H1 (cell line): ENCODE measurements at regions not wholly inside any gene's neighbourhood (a gene's known extent, or its start where the extent isn't known, plus 50 kb on each side); places are given as distances from the start of the nearest gene placed in this dataset.

Experiments
- CTCF ChIA-PET: fragments of 300-600 bp; sonication (Branson Sonifier 250); formaldehyde crosslinking; loops from one replicate; lab custom pipeline; 2021; ENCODE audit not compliant: partially characterized antibody; lab: Charles Lee
- POLR2A ChIA-PET: fragments of 300-600 bp; sonication (Branson Sonifier 250); formaldehyde crosslinking; loops from one replicate; lab custom pipeline; 2021; ENCODE audit warnings: inconsistent platforms; ENCODE audit not compliant: partially characterized antibody; lab: Charles Lee
- DNase-seq, 2 experiments: peaks; one replicate each; pipeline versions ENCODE4 v3.0.0 to v3.0.0-alpha.2; 2010 to 2022; ENCODE audit warnings: low spot score in 2 of 2, low read depth in 1 of 2, mixed read lengths in 1 of 2
- FAIRE-seq: peaks from 2 replicates; lab custom pipeline; 2011; peaks lifted over from hg19 to GRCh38; lab: Jason Lieb, UNC
- H2AFZ ChIP-seq: 2 replicates; pipeline ENCODE4 v1.8.1; 2012; ENCODE audit warnings: low read length, inconsistent platforms
- H2AK5ac ChIP-seq: 2 replicates; pipeline ENCODE4 v1.6.1; 2013; ENCODE audit warnings: low read depth, low read length
- H2BK120ac ChIP-seq: replicated peaks from 2 replicates; pipeline ENCODE3; 2013; ENCODE audit warnings: low read depth, low read length, inconsistent platforms
- H2BK12ac ChIP-seq: 2 replicates; pipeline ENCODE4 v1.6.1; 2013; ENCODE audit warnings: low read depth, low read length
- H2BK15ac ChIP-seq: 2 replicates; pipeline ENCODE4 v1.6.1; 2013; ENCODE audit warnings: low read length
- H2BK20ac ChIP-seq: 2 replicates; pipeline ENCODE4 v1.6.1; 2013; ENCODE audit warnings: low read length
- H2BK5ac ChIP-seq: 2 replicates; pipeline ENCODE4 v1.6.1; 2013; ENCODE audit warnings: low read depth, low read length
- H3K14ac ChIP-seq: 2 replicates; pipeline ENCODE4 v1.6.1; 2013; ENCODE audit warnings: inconsistent platforms; ENCODE audit not compliant: insufficient read length
- H3K18ac ChIP-seq: 2 replicates; pipeline ENCODE4 v1.6.1; 2013; ENCODE audit warnings: low read length; ENCODE audit errors: extremely low read depth
- H3K23ac ChIP-seq: 2 replicates; pipeline ENCODE4 v1.6.1; 2013; ENCODE audit warnings: inconsistent platforms; ENCODE audit not compliant: insufficient read length
- H3K23me2 ChIP-seq: 2 replicates; pipeline ENCODE4 v1.6.1; 2013; ENCODE audit warnings: low read depth, low read length
- H3K27ac ChIP-seq: 2 replicates; pipeline ENCODE4 v1.6.1; 2011; ENCODE audit warnings: low read depth, low read length, inconsistent platforms
- H3K27me3 ChIP-seq, 4 experiments: replicated peaks in 1 of 4; 1 replicate in 1 of 4; 2 replicates in 3 of 4; pipeline versions ENCODE4 v1.6.1 to v1.8.1; 2011 to 2013; ENCODE audit warnings: low read length in 3 of 4, mild to moderate bottlenecking in 3 of 4, inconsistent platforms in 2 of 4, mixed read lengths in 2 of 4, moderate library complexity in 1 of 4; ENCODE audit not compliant: control insufficient read depth in 3 of 4, insufficient read depth in 3 of 4; ENCODE audit errors: extremely low read depth in 1 of 4
- H3K36me3 ChIP-seq, 4 experiments: 2 replicates each; pipeline versions ENCODE4 v1.6.1 to v1.8.1; 2011 to 2013; ENCODE audit warnings: mild to moderate bottlenecking in 4 of 4, low read length in 3 of 4, moderate library complexity in 2 of 4, control low read depth in 1 of 4, inconsistent platforms in 1 of 4; ENCODE audit not compliant: insufficient read depth in 4 of 4, control insufficient read depth in 2 of 4
- H3K4ac ChIP-seq: replicated peaks from 2 replicates; pipeline ENCODE3; 2013; ENCODE audit warnings: low read length, low read depth, mixed read lengths, inconsistent platforms; ENCODE audit not compliant: insufficient read length
- H3K4me1 ChIP-seq, 4 experiments: replicated peaks in 1 of 4; 1 replicate in 1 of 4; 2 replicates in 3 of 4; pipeline versions ENCODE4 v1.6.1 to v1.8.1; 2011 to 2013; ENCODE audit warnings: low read length in 3 of 4, inconsistent platforms in 2 of 4, mixed read lengths in 1 of 4; ENCODE audit not compliant: insufficient read depth in 4 of 4, control insufficient read depth in 3 of 4
- H3K4me2 ChIP-seq, 2 experiments: 2 replicates each; pipeline versions ENCODE4 v1.6.1 to v1.8.1; 2011 to 2013; ENCODE audit warnings: low read depth in 2 of 2, low read length in 2 of 2, control low read depth in 1 of 2, inconsistent platforms in 1 of 2, mild to moderate bottlenecking in 1 of 2; ENCODE audit not compliant: insufficient read depth in 1 of 2
- H3K4me3 ChIP-seq, 4 experiments: fragments of 200-600, 300-600 bp in 1 of 4; sonication (generic), shearing (Covaris generic), sonication (Bioruptor Twin) in 1 of 4; 2 replicates each; pipeline versions ENCODE4 v1.5.1 to v1.8.1; 2011 to 2016; ENCODE audit warnings: low read length in 4 of 4, low read depth in 3 of 4, control low read depth in 2 of 4, inconsistent platforms in 2 of 4, mild to moderate bottlenecking in 2 of 4, mixed read lengths in 1 of 4, moderate library complexity in 1 of 4; ENCODE audit not compliant: insufficient read depth in 2 of 4; ENCODE audit errors: extremely low read depth in 1 of 4
- H3K56ac ChIP-seq: replicated peaks from 2 replicates; pipeline ENCODE3; 2013; ENCODE audit warnings: low read depth, mild to moderate bottlenecking, mixed read lengths, low read length, inconsistent platforms; ENCODE audit not compliant: insufficient read length
- H3K79me1 ChIP-seq: 2 replicates; pipeline ENCODE4 v1.6.1; 2013; ENCODE audit warnings: low read depth, low read length, control low read depth
- H3K79me2 ChIP-seq, 2 experiments: 2 replicates each; pipeline versions ENCODE4 v1.6.1 to v1.8.1; 2012 to 2013; ENCODE audit warnings: low read length in 2 of 2, mild to moderate bottlenecking in 2 of 2, inconsistent platforms in 1 of 2; ENCODE audit not compliant: insufficient read depth in 2 of 2, control insufficient read depth in 1 of 2
- H3K9ac ChIP-seq, 4 experiments: replicated peaks in 1 of 4; 1 replicate in 1 of 4; 2 replicates in 3 of 4; pipeline versions ENCODE4 v1.6.1 to v1.8.1; 2011 to 2013; ENCODE audit warnings: low read depth in 3 of 4, low read length in 3 of 4, control low read depth in 2 of 4, mild to moderate bottlenecking in 2 of 4, moderate library complexity in 2 of 4, inconsistent platforms in 1 of 4; ENCODE audit errors: extremely low read depth in 1 of 4
- H3K9me3 ChIP-seq, 2 experiments: 2 replicates each; pipeline versions ENCODE4 v1.6.1 to v1.8.1; 2012 to 2013; ENCODE audit warnings: mild to moderate bottlenecking in 2 of 2, moderate library complexity in 2 of 2, control low read depth in 1 of 2, inconsistent platforms in 1 of 2, low read depth in 1 of 2, low read length in 1 of 2, mixed read lengths in 1 of 2; ENCODE audit not compliant: insufficient read depth in 2 of 2
- H4K20me1 ChIP-seq, 2 experiments: replicated peaks in 1 of 2; 2 replicates each; pipeline versions ENCODE3 to v1.8.1; 2011 to 2013; ENCODE audit warnings: inconsistent platforms in 2 of 2, low read length in 2 of 2, mild to moderate bottlenecking in 1 of 2; ENCODE audit not compliant: insufficient read depth in 2 of 2, control insufficient read depth in 1 of 2
- H4K5ac ChIP-seq: 2 replicates; pipeline ENCODE4 v1.6.1; 2013; ENCODE audit warnings: low read length, low read depth, mixed read lengths, inconsistent platforms; ENCODE audit not compliant: insufficient read length
- H4K8ac ChIP-seq: 2 replicates; pipeline ENCODE4 v1.8.0; 2013; ENCODE audit warnings: mild to moderate bottlenecking, moderate library complexity, low read length, inconsistent platforms; ENCODE audit not compliant: insufficient read depth; ENCODE audit errors: extremely low read depth
- H4K91ac ChIP-seq: replicated peaks from 2 replicates; pipeline ENCODE3; 2013; ENCODE audit warnings: low read length, mixed read lengths, inconsistent platforms; ENCODE audit not compliant: insufficient read length
- CHD1 ChIP-seq: IDR thresholded peaks from 2 replicates; pipeline ENCODE4 v1.6.1; 2012; ENCODE audit warnings: low read depth, low read length, improper control_type of control experiment
- EGR1 ChIP-seq: IDR thresholded peaks from 2 replicates; pipeline ENCODE4 v1.6.1; 2011; ENCODE audit warnings: low read depth, low read length, borderline replicate concordance
- EP300 ChIP-seq, 2 experiments: IDR thresholded peaks; 1 replicate in 1 of 2; 2 replicates in 1 of 2; pipeline ENCODE4 v1.6.1; 2011 to 2012; ENCODE audit warnings: low read depth in 2 of 2, low read length in 2 of 2, mild to moderate bottlenecking in 2 of 2, borderline replicate concordance in 1 of 2, inconsistent platforms in 1 of 2, moderate library complexity in 1 of 2
- HDAC6 ChIP-seq: IDR thresholded peaks from one replicate; pipeline ENCODE4 v1.7.1; 2012; ENCODE audit warnings: low read depth, mild to moderate bottlenecking, inconsistent platforms, low read length, moderate library complexity
- POU5F1 ChIP-seq: IDR thresholded peaks from 2 replicates; pipeline ENCODE4 v1.6.1; 2011; ENCODE audit warnings: low read depth, mild to moderate bottlenecking, low read length, moderate library complexity
- SAP30 ChIP-seq: fragments of 300-600 bp; sonication (generic); IDR thresholded peaks from 2 replicates; pipeline ENCODE4 v1.7.1; 2012; ENCODE audit warnings: low read length, moderate library complexity, mild to moderate bottlenecking, inconsistent platforms; ENCODE audit not compliant: insufficient read depth, insufficient replicate concordance
- SP2 ChIP-seq: IDR thresholded peaks from 2 replicates; pipeline ENCODE4 v1.6.1; 2012; ENCODE audit warnings: mild to moderate bottlenecking, low read length, inconsistent platforms
- WGBS, 2 experiments: shearing (Covaris generic) in 1 of 2; methylation state at CpG; one replicate each; pipeline versions ENCODE4 v1.1.6 to v1.1.7; 2013 to 2015; ENCODE audit warnings: low lambda C conversion rate in 2 of 2, mixed read lengths in 2 of 2, inconsistent platforms in 1 of 2, low coverage in 1 of 2, missing lambda C conversion rate in 1 of 2; ENCODE audit not compliant: insufficient replicate concordance in 2 of 2, insufficient coverage in 1 of 2, insufficient read length in 1 of 2; ENCODE audit errors: extremely low coverage in 1 of 2, missing lambda C conversion rate in 1 of 2; 5-methylcytosine and 5-hydroxymethylcytosine counted together

GRCh38 chr12:48422060-48422459, 50.3 kb upstream of the ANP32D start:
- no peak overlapping the region for H3K18ac ChIP-seq
- peaks cover 0 to 3% (median 0%) of the 10 kb centered on the region in 4 experiments; a peak in 3 of 7 replicates for H3K27me3 ChIP-seq
- DNase-seq (no peak), FAIRE-seq (no peak)
- no peaks in the 10 kb centered on the region for H3K23me2 ChIP-seq
- no peak overlapping the region for H2BK5ac ChIP-seq
- no peak overlapping the region for H2AK5ac ChIP-seq
- H3K9me3 ChIP-seq: peaks cover 1 to 4% of the 10 kb centered on the region in 2 experiments; a peak in 1 of 4 replicates
- no peak overlapping the region for H4K8ac ChIP-seq
- POLR2A ChIA-PET: no interaction called here
- H2BK120ac ChIP-seq: no peak overlapping the region
- TF ChIP-seq EP300 (IDR thresholded peaks at IDR 0.05; ENCODE audit: borderline replicate concordance in 1 of 2, low read depth in 2 of 2, low read length in 2 of 2) (no peak), EGR1 (no peak), SAP30 (no peak), HDAC6 (no peak), POU5F1 (no peak), SP2 (no peak), CHD1 (no peak)
- H3K4me2 ChIP-seq: no peak overlapping the region
- no peak overlapping the region for H3K9ac ChIP-seq
- H2AFZ ChIP-seq: no peak overlapping the region
- no peak overlapping the region for H4K91ac ChIP-seq
- no peak overlapping the region for H3K27ac ChIP-seq
- no peaks in the 10 kb centered on the region for H4K20me1 ChIP-seq
- WGBS, 2 experiments: 73% methylated on average over 1 of the region's 1 CpG; no CpG with 5 or more reads in 1 of the 2 experiments
- no peaks in the 10 kb centered on the region for H3K36me3 ChIP-seq
- H3K4me3 ChIP-seq: no peak overlapping the region
- H4K5ac ChIP-seq: no peak overlapping the region
- CTCF ChIA-PET: interaction anchor here (1.5 kb wide), 1 partner anchor 196 kb away, joined by 3 read pairs; no protein-coding TSS in a partner anchor
- no peaks in the 10 kb centered on the region for H3K79me2 ChIP-seq
- H3K14ac ChIP-seq: no peak overlapping the region
- H2BK20ac ChIP-seq: no peak overlapping the region
- no peak overlapping the region for H3K23ac ChIP-seq
- H3K4ac ChIP-seq: no peak overlapping the region
- no peaks in the 10 kb centered on the region for H3K79me1 ChIP-seq
- no peak overlapping the region for H2BK12ac ChIP-seq
- peaks cover 0 to 1% (median 0%) of the 10 kb centered on the region in 4 experiments; a peak in 2 of 7 replicates for H3K4me1 ChIP-seq
- H2BK15ac ChIP-seq: no peak overlapping the region
- H3K56ac ChIP-seq: no peak overlapping the region
